ENCODE measurements at regions not wholly inside any gene's neighbourhood (a gene's known extent, or its start where the extent isn't known, plus 50 kb on each side); places are given as distances from the start of the nearest gene placed in this dataset.

DNA sequence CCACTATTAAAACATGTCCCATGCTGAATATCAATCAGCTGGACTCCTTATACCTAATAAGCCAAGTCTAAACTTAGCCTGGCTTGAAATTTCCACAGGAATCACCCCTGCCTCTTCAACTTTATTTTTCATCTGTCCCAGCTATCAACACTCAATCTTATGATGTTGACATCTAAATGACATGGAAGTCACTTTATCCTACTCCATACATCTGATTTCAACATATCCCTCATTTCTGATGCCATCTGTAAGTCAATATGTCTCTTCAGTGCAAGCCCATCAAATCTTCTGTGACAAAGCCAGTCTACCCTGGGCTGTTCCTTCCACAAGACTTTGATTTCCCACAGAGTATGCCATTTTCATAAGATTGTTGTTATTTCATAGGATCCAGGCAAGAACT lies 143.6 kb upstream of the SEMA6D start:
- TF ChIP-seq, protein P1, sequence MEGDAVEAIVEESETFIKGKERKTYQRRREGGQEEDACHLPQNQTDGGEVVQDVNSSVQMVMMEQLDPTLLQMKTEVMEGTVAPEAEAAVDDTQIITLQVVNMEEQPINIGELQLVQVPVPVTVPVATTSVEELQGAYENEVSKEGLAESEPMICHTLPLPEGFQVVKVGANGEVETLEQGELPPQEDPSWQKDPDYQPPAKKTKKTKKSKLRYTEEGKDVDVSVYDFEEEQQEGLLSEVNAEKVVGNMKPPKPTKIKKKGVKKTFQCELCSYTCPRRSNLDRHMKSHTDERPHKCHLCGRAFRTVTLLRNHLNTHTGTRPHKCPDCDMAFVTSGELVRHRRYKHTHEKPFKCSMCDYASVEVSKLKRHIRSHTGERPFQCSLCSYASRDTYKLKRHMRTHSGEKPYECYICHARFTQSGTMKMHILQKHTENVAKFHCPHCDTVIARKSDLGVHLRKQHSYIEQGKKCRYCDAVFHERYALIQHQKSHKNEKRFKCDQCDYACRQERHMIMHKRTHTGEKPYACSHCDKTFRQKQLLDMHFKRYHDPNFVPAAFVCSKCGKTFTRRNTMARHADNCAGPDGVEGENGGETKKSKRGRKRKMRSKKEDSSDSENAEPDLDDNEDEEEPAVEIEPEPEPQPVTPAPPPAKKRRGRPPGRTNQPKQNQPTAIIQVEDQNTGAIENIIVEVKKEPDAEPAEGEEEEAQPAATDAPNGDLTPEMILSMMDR (IDR thresholded peaks at IDR 0.05; ENCODE audit: low read length): no peak
- no peak for TF ChIP-seq EZH2 (IDR thresholded peaks at IDR 0.05; ENCODE audit: borderline replicate concordance, low read length)
